GM10248 (cell line): ENCODE measurements at regions not wholly inside any gene's neighbourhood (a gene's known extent, or its start where the extent isn't known, plus 50 kb on each side); places are given as distances from the start of the nearest gene placed in this dataset.
"Not testable (repeated sequence)": the region's sequence is repeated elsewhere in the genome, so short reads cannot be mapped to it uniquely, and the experiment has no call there.

Source experiments
- CTCF ChIA-PET: fragments of 300-600 bp; sonication (Branson Sonifier 250); formaldehyde crosslinking; extraction: SDS; loops from one replicate; lab custom pipeline; 2021; ENCODE audit warnings: antibody characterized with exemption; lab: Yijun Ruan, JAX
- POLR2A ChIA-PET: fragments of 350-650 bp; sonication (Branson Sonifier 250); formaldehyde crosslinking; extraction: SDS; loops from one replicate; lab custom pipeline; 2020; ENCODE audit warnings: antibody characterized with exemption; lab: Yijun Ruan, JAX
- DNase-seq: peaks from one replicate; pipeline ENCODE4 v3.0.0; 2012; ENCODE audit errors: extremely low spot score
- CTCF ChIP-seq: IDR thresholded peaks from 2 replicates; pipeline ENCODE4 v1.5.1; 2012; ENCODE audit warnings: mild to moderate bottlenecking, low read depth; ENCODE audit errors: extremely low read depth, missing control alignments, control extremely low read depth

- no peak for TF ChIP-seq CTCF
- ChIA-PET CTCF (interaction anchor here (1.2 to 1.8 kb wide), 3 partner anchors 10 to 43 kb away, joined by 3 to 5 read pairs (median 3); no protein-coding TSS in a partner anchor), POLR2A (no interaction called here)
- DNase-seq, result no peak
Observed at GRCh38 chr5:115424446-115424845, 120.1 kb downstream of the FEM1C start.

- TF ChIP-seq CTCF, result no peak
- ChIA-PET CTCF (interaction anchor here (1.2 to 2.0 kb wide), 4 partner anchors 8 to 28 kb away, joined by 3 to 7 read pairs (median 6); no protein-coding TSS in a partner anchor), POLR2A (no interaction called here)
- DNase-seq, result no peak
Observed at GRCh38 chr5:115424030-115424429, 120.5 kb downstream of the FEM1C start.

DNA sequence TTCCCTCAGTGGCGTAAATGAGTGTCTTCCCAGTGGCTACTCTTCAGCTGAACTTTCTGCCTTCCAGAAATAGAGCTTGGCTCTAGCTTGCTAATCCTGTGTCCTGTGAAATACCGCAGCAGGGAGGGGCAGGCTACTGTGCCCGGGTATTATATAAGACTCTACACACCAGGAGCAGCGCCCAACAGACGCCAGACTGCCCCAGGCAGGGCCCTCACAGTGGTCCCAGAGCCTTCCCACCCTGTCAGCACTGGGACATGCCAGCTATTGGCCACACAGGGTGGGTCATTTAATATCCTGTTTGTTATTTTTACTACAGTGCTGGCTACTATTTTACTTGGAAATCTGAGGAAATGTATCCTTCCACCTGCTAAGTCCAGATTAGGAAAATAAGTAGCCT lies 121.0 kb downstream of the FEM1C start:
- ChIA-PET POLR2A (interaction anchor here (0.6 kb wide), 1 partner anchor 57 kb away, joined by 3 read pairs; no protein-coding TSS in a partner anchor), CTCF (interaction anchor here (1.2 to 2.0 kb wide), 4 partner anchors 8 to 28 kb away, joined by 3 to 7 read pairs (median 6); no protein-coding TSS in a partner anchor)
- DNase-seq, result no peak
- TF ChIP-seq CTCF, result no peak

- DNase-seq, result no peak
- TF ChIP-seq CTCF, result no peak
- ChIA-PET CTCF (interaction anchor here (1.2 to 2.0 kb wide), 3 partner anchors 8 to 29 kb away, joined by 3 to 7 read pairs (median 7); no protein-coding TSS in a partner anchor), POLR2A (interaction anchor here (0.6 kb wide), 1 partner anchor 57 kb away, joined by 3 read pairs; no protein-coding TSS in a partner anchor)
Observed at GRCh38 chr5:115423051-115423450, 121.5 kb downstream of the FEM1C start.

- ChIA-PET CTCF (interaction anchor here (1.3 to 2.3 kb wide), 2 partner anchors 11 to 14 kb away, joined by 8 to 11 read pairs; no protein-coding TSS in a partner anchor), POLR2A (interaction anchor here (0.6 kb wide), 1 partner anchor 72 kb away, joined by 5 read pairs; no protein-coding TSS in a partner anchor)
- DNase-seq, result not testable (repeated sequence)
Observed at GRCh38 chr5:115420812-115421211, 123.8 kb downstream of the FEM1C start.

DNA sequence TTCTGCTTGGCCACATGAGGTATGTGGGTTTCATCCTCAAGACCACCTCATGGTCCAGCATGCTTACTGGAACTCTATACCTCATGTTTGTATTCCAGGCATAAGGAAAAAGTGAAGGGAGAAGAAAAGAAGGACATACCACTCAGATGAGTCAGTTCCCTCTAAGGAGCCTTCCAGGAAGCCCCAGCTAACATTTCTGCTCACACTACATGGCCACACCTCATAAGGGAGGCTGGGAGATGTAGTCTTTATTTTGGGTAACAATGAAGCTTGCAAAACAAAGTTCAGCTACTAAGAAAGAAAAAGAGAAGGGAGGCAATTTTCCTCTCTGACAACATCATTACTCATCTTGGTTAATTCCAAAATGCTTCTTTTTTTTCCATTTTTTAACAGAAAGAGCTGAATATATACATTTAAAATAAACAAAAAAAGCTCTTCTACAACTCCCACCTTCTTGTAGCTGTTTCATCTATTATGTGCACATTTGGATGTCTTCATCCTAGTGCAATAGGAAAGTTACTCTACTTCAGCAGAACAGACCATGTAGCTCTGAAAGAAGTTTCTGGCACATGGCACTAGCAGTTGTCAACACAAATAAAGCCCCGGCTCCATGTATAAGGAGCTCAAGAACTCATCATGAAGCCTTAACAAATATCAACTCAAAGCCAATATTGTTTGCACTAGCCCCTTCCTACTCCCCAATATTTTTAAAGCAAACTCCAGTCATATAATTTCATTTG lies 123.6 kb upstream of the CCDC112 start:
- ChIA-PET CTCF (interaction anchor here (0.7 to 2.3 kb wide), 3 partner anchors 12 to 156 kb away, joined by 3 to 11 read pairs (median 8); no protein-coding TSS in a partner anchor), POLR2A (no interaction called here)
- DNase-seq, result no peak
- TF ChIP-seq CTCF, result no peak
